Neural crest cell (in vitro differentiated cells): ENCODE measurements at regions not wholly inside any gene's neighbourhood (a gene's known extent, or its start where the extent isn't known, plus 50 kb on each side); places are given as distances from the start of the nearest gene placed in this dataset.

ENCODE experiments used
- DNase-seq: peaks from one replicate; pipeline ENCODE4 v3.0.0; 2021; ENCODE audit warnings: low read depth, mixed read lengths, low spot score
- H3K27ac Mint-ChIP-seq: one replicate; pipeline ENCODE4 v1.8.0; 2021; ENCODE audit warnings: mild to moderate bottlenecking, mixed read lengths; ENCODE audit not compliant: unreplicated experiment
- H3K27me3 Mint-ChIP-seq: 2 replicates; pipeline ENCODE4 v1.8.0; 2021; ENCODE audit warnings: low read depth, mild to moderate bottlenecking, mixed read lengths
- H3K36me3 Mint-ChIP-seq: 2 replicates; pipeline ENCODE4 v1.8.0; 2021; ENCODE audit warnings: low read depth, mild to moderate bottlenecking, mixed read lengths
- H3K4me1 Mint-ChIP-seq: 2 replicates; pipeline ENCODE4 v1.8.0; 2021; ENCODE audit warnings: mixed read lengths
- H3K4me3 Mint-ChIP-seq: one replicate; pipeline ENCODE4 v1.8.0; 2021; ENCODE audit warnings: mild to moderate bottlenecking, mixed read lengths
- H3K9me3 Mint-ChIP-seq: 2 replicates; pipeline ENCODE4 v1.8.0; 2021; ENCODE audit warnings: mixed read lengths
- TF ChIP-seq, protein P1 (sequence below): fragments of 200-600 bp; sonication (generic); conservative IDR thresholded peaks from 2 replicates; pipeline ENCODE4 v1.5.0; 2021; ENCODE audit warnings: antibody characterized with exemption, mild to moderate bottlenecking

DNA sequence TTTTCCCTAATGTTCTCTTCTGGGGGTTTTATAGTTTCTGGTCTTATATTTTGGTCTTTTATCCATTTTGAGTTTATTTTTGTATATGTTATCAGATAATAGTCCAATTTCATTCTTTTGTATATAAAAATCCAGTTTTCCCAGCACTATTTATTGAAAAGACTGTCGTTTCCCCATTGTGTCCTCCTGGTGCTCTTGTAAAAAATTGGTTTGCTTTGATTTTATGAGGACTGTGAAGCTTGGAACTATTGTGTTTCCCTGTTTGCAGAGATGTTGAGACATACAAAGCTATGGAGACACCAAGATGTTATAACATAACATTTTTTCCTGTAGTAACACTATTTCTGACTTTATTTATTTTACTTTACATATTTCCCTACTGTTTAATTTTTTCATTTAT is 163.3 kb upstream of the TUT7 start:
- H3K9me3 Mint-ChIP-seq: no peaks in the 10 kb centered on the region
- H3K4me3 Mint-ChIP-seq: no peak overlapping the region
- no peaks in the 10 kb centered on the region for H3K4me1 Mint-ChIP-seq
- DNase-seq: no peak
- no peaks in the 10 kb centered on the region for H3K36me3 Mint-ChIP-seq
- H3K27me3 Mint-ChIP-seq: no peaks in the 10 kb centered on the region
- no peak overlapping the region for H3K27ac Mint-ChIP-seq
- TF ChIP-seq, protein P1, sequence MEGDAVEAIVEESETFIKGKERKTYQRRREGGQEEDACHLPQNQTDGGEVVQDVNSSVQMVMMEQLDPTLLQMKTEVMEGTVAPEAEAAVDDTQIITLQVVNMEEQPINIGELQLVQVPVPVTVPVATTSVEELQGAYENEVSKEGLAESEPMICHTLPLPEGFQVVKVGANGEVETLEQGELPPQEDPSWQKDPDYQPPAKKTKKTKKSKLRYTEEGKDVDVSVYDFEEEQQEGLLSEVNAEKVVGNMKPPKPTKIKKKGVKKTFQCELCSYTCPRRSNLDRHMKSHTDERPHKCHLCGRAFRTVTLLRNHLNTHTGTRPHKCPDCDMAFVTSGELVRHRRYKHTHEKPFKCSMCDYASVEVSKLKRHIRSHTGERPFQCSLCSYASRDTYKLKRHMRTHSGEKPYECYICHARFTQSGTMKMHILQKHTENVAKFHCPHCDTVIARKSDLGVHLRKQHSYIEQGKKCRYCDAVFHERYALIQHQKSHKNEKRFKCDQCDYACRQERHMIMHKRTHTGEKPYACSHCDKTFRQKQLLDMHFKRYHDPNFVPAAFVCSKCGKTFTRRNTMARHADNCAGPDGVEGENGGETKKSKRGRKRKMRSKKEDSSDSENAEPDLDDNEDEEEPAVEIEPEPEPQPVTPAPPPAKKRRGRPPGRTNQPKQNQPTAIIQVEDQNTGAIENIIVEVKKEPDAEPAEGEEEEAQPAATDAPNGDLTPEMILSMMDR: no peak

DNA sequence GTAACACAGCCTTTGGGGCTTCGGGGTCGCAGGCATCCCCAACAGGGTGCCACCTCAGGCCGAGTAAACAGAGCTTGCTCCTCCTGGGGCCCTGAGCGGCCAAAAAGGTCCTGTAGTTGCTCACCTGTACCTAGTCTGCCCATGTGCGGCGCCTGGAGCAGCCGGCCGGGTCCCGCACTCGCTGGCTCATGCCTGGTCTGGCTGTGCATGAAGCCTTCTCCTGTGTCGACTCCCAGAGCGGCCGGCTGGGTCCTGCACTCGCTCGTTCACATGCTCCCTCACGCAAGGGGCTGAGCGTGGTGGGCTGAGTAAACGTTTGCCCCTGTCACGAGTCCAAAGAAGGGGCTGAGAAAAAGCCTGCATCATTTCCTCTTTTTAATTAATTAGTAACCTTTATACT is 162.4 kb upstream of the TUT7 start:
- DNase-seq: no peak
- TF ChIP-seq, protein P1: no peak
- no peaks in the 10 kb centered on the region for H3K9me3 Mint-ChIP-seq
- no peak overlapping the region for H3K4me3 Mint-ChIP-seq
- H3K4me1 Mint-ChIP-seq: no peaks in the 10 kb centered on the region
- no peaks in the 10 kb centered on the region for H3K36me3 Mint-ChIP-seq
- no peaks in the 10 kb centered on the region for H3K27me3 Mint-ChIP-seq
- H3K27ac Mint-ChIP-seq: no peak overlapping the region

DNA sequence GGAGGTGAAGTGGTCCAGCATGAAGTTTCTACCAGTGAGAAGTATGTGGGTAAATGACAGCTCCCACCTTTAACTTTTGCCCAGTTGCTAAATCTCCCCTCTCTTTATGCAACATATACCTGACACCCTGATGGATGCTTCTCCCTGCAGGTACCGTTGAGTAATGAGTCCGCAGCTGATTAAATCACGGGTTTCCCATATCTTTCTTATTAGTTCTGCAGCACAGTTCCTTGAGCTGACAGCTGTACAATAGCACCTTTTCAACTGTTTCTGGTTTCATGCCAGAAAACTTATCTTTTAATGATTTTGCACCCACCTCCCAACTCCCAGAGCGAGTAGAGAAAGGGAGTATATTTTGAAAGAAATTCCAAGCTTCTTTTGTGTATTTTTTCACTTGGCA is 161.0 kb upstream of the TUT7 start:
- no peaks in the 10 kb centered on the region for H3K4me1 Mint-ChIP-seq
- TF ChIP-seq, protein P1: no peak
- no peaks in the 10 kb centered on the region for H3K36me3 Mint-ChIP-seq
- no peaks in the 10 kb centered on the region for H3K9me3 Mint-ChIP-seq
- no peak overlapping the region for H3K27ac Mint-ChIP-seq
- H3K4me3 Mint-ChIP-seq: no peak overlapping the region
- no peak for DNase-seq
- H3K27me3 Mint-ChIP-seq: no peaks in the 10 kb centered on the region

DNA sequence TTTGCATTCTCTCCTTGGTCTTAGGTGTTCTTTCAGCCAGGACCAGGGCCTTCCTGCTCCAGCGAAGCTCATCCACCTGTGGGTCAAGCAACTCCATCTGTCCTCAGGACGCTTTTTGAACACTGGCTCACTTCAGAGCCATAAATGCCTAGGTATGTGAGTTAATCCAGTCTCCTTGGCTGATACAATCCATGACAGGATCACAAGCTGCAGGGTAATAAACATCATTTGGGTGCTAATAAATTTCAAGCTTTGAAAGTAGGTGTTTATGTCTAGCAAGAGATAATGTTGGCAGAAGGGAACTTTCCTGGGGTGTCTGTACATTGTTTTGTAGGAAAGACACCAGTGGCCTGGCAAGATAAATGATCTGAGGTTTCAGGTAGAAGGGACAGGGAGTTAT is 159.2 kb upstream of the TUT7 start:
- TF ChIP-seq, protein P1: no peak
- no peak for DNase-seq
- Mint-ChIP-seq H3K36me3 (no peaks in the 10 kb centered on the region), H3K27me3 (no peaks in the 10 kb centered on the region), H3K27ac (no peak overlapping the region), H3K4me3 (no peak overlapping the region), H3K4me1 (no peaks in the 10 kb centered on the region), H3K9me3 (no peaks in the 10 kb centered on the region)

DNA sequence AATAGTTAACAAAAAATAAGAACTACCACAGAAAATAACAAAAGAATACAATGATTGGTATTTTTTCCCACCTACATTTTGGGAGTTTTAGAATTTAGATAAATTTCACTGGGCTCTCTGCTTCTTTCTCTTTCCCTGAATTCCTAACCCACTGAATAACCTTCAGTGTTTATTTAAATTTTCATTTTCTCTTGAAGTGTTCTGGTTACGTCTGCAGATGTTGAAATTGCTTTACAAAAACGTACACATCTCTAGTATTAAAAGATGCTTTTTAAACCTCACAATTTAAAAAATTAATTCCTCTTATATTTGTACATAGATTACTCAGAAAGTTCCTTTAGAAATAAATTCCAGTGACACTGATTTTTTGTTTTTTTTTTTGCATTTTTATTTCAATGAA is 158.7 kb upstream of the TUT7 start:
- no peak for DNase-seq
- H3K27me3 Mint-ChIP-seq: no peaks in the 10 kb centered on the region
- H3K27ac Mint-ChIP-seq: no peak overlapping the region
- no peak overlapping the region for H3K4me3 Mint-ChIP-seq
- no peaks in the 10 kb centered on the region for H3K4me1 Mint-ChIP-seq
- TF ChIP-seq, protein P1: no peak
- H3K9me3 Mint-ChIP-seq: no peaks in the 10 kb centered on the region
- no peaks in the 10 kb centered on the region for H3K36me3 Mint-ChIP-seq
